HG03196 (cell line): ENCODE measurements at regions not wholly inside any gene's neighbourhood (a gene's known extent, or its start where the extent isn't known, plus 50 kb on each side); places are given as distances from the start of the nearest gene placed in this dataset.
"Not testable (repeated sequence)": the region's sequence is repeated elsewhere in the genome, so short reads cannot be mapped to it uniquely, and the experiment has no call there.

Experiments
- ATAC-seq: cut with Tn5 transposase; IDR thresholded peaks from one replicate; pipeline ENCODE4 v1.9.1; 2021; ENCODE audit not compliant: unreplicated experiment

DNA sequence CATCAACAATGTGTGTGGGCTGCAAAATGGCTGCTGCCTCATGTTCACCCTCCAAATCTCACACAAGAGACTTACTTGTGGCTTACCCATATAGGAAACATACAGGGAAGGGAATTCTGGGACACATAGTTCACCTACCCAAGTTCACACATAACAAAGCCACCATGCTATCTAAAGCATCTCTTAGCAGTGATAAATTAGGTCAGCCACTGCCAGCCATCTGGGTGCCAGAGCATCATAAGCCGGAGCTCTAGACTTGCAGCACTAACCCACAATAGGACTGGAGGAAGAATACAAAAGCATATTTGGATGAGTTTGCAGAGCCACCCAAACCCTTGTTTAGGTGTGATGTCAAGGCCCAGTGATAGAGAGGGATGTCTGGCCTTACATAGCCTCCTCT, 321.7 kb downstream of the SEC16B start:
- ATAC-seq, result no peak

DNA sequence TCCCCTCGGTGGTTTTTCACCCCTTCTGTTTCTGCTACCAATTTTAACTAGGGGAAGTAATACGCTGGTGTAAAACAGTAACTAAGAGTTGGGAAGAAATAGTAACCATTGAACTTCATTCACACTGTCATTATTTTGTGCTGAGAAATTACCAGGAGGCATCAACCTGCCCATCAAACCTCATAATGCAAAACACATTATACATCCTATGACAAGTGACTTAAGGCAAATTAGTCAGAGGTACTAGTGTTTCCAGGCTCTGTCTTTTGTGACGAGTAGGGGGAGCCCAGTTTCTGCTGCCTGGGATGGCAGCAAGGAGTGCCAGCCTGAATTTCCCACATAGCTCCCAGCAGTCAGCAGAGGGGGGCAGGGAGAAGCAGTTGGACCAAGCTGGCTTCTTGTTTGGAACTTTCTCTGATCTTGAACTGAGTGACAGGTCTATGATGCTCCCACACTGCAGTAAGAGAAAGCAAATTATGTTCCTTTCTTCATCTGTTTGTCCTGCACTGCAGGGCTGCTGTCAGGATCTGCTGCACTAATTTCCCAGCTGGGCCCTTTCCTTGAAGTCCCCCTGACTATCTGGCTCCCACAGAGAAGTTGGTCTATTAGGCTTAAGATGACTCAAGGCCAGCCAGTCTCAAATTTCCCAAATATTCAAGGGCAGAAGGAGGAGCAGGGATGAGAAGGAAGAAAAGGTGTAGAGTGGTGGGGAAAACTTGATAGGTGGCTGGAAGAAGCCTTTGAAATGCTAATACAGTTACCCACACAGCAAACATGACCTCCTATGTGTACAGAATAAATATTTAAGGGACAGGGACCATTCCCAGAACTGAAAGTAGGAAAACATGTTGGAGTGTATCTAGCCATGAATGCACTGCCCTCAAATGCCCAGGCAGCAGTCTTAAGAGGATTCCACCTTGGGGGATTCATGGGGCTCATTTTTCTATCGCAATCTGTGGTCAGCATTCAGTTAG, 322.8 kb downstream of the SEC16B start:
- ATAC-seq, result no peak

DNA sequence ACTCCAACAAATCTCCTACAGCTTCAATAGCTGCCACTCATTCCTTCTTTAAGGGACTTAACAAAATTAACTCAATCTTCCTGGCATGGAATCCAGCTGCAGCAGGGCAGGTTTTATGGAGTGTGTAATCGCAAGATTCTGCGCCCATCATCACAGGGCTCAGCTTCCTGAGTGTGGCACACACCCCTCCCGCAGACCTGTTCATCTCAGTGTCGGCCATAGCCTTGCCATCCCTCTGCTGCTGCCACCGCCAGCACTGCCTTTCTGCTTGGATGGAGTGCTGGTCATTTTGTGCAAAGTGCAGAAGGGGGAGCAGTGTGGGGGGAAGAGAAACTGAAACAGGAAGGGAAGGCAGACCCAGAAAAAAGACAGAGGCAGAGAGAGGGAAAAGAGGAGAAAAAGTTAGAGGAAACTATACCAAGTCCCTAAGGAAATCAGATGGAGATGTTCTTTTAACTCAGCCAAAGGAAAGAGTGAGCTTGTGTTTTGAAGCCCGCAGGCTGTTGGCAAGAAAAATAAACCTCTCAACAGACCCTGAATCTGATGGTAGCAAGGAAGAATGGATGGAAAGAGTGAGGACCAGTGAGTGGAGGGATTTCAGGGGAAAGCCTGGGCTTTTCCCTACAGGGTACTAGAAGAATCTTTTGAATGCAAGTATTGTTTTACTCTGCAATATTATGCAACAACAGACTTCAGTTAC, 324.2 kb downstream of the SEC16B start:
- ATAC-seq, result no peak

DNA sequence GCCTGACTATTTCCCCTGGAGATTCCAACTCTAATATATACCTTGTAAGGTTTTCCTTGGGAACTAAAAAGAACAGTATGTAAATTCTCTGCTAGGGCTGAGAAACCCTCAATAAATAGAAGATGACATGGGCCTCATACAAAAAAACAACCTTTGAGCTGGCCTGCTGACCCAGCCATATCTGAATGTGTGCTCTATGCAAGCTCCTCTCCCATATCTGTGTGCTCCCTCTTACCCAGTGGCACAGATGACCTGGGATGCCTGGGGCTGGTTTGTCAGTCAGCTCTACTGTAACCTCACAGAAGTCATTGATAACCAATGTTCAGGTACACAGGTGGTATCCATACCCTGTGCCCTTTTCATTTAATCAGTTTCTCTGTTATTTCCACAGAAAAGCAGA, 329.2 kb downstream of the SEC16B start:
- no peak for ATAC-seq

DNA sequence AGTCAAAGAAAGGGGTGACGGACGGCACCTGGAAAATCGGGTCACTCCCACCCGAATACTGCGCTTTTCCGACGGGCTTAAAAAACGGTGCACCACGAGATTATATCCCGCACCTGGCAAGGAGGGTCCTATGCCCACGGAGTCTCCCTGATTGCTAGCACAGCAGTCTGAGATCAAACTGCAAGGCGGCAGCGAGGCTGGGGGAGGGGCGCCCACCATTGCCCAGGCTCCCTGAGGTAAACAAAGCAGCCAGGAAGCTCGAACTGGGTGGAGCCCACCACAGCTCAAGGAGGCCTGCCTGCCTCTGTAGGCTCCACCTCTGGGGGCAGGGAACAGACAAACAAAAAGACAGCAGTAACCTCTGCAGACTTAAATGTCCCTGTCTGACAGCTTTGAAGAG, 335.7 kb downstream of the SEC16B start:
- not testable (repeated sequence) for ATAC-seq

DNA sequence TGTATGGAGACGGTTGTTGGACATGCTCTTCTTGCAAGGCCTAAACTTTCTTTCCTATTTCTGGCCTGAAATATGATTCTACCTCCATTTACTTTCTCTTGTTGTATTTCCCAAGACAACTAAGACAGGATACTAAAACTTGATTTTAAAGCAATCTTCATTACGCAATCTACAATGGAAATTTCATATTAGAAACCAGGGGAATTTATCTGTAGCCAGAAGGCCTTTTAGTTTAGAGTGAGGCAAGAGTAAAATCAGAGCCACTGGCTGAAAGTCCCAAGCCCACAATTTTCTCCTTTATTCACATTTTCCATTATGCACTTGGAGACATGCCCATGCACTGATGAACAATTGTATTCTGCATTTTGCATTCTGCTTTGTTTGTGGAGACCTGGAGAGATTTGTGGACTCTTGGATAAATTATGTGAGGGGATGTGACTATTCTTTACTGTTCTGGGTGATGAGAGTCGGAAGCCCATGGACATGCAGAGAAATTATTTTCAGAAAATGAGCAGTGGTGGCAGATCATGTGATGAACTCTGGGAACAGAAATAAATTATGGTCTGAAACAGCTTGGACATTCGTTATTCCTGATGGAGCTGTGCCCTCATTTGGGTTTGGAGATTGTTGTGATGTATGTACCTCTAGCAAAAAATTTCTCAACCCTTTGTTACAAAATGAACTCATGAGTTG, 336.8 kb downstream of the SEC16B start:
- no peak for ATAC-seq

DNA sequence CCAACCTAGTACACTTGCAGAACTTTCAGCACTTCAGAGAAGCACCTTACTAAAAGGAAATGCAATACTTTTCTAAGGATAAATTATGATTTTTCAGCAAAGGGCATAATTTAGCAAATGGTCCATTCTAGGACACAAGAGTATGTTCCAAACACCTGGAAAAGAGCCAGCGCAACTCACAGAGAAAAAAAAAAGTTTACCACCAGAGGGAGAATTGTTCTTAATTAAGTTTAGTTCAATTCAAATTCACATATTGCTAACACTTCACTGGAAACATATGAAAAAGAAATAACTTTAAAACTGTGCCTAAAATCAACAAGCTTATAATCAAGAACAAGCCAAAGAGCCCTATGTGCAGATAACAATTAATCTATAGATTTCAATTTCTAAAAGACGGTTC, 338.1 kb downstream of the SEC16B start:
- ATAC-seq, result no peak

DNA sequence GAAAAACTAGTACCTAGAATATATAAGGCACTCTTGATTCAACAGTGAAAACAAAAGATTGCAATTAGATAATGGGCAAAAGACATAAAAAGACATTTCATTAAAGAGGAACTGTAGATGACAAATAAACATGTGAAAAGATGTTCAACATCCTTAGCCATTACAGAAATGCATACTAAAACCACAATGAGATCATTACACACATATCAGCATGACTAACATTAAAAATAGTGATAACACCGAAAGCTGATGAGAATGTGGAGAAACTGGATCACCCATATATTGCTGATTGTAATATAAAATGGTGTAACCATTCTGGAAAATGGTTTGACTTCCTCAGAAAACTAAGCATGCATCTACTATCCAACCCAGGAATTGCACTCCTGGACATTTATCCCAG, 340.3 kb downstream of the SEC16B start:
- ATAC-seq, result no peak

DNA sequence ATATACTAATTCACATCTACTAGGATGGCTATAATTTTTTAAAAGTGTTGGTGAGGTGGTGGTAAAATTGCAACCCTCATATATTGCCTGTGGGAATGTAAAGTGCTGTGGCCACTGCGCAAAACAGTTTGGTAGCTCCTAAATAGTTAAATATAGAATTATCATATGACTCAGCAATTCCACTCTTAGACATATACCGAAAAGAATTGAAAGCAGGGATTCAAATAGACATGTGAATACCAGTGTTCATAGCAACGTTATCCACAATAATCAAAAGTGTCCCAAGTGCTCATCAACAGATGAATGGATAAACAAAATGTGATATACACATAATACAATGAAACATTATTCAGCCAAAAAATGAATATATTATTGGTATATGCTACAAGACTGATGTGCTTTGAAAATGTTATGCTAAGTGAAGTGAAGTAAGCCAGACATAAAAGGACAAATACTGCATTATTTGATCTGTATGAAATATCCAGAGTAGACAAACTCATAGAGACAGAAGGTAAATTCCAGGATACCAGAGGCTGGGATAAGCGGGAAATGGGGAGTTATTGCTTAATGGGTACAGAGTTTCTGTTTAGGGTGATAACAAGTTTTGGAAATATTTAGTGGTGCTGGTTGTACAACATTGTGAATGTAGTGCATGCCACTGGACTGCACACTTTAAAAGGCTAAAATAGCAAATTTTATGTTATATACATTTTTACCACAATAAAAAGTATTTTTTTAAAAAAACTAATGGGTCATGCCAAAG, 342.5 kb downstream of the SEC16B start:
- no peak for ATAC-seq

DNA sequence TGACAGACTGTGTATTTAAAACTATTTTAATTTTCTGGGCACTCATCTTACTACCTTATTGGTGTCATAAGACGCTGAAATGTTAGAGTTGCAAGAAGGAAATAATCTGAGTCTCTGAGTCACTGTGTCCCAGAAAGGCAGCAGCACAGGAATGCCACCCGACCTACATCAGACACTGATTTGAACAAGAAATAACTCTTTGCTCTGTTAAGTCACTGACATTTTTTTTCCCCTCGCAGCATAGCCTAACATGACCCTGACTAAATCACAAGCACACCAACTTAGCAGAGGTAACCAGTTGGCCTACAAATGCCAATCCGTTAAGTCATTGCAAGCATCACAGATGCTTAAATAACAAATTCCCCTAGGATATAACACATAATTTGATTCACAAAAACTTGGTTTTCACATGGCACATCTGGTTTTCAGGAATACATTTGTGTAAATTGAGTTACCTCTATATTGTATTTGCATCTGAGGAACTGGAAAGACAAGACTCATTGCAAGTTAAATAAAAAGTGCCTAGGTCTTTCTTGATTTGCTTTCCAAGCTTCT, 349.1 kb downstream of the SEC16B start:
- ATAC-seq, result no peak

DNA sequence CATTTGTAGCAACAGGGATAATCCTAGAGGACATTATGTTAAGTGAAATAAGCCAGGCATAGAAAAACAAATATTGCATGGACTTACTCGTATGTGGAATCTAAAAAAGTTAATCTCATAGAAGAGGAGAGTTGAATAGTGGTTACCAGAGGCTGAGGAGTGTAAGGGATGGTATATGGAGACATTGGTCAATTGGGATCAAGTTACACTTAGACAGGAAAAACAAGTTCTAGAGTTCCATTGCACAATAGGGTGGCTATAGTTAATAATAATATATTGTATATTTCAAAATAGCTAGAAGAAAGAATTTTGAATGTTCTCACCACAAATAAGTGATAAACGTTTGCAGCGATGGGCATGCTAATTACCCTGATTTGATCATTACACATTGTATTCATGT, 354.6 kb downstream of the SEC16B start:
- ATAC-seq, result no peak

DNA sequence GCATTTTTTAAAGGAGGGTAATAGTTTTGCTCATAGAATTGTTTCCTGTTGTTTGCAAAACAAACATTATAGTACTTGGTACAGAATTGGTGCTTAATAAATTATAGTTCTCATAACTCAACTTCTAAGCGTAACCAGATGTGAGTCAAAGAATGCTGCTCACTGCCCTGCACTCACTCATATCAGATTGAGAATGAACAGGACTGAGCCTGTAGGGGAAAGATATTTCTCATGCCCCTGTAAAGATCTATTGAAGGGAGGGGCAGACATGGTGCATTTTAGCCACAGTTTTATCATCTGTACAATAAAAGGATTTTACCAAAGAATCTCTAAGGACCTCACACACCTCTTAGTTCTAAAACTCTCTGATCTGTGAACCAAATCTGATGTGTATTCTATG, 358.5 kb downstream of the SEC16B start:
- ATAC-seq, result no peak

DNA sequence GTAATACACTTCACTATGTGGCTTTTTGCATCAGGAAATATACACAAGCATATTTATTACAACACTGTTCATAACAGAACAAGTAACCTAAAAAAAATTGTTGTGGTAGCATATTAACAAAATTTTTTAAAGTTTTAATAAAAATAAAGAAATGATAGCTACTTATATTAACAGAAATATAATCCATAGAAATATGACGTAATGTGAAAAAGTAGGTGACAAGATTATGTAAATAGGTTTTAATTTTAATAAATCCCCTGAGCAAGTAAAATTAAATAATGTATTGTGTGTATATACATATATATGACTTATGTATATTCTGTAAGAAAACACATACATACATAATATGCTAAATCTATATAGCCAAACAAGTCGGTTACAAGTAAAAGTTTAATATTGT, 359.9 kb downstream of the SEC16B start:
- no peak for ATAC-seq

DNA sequence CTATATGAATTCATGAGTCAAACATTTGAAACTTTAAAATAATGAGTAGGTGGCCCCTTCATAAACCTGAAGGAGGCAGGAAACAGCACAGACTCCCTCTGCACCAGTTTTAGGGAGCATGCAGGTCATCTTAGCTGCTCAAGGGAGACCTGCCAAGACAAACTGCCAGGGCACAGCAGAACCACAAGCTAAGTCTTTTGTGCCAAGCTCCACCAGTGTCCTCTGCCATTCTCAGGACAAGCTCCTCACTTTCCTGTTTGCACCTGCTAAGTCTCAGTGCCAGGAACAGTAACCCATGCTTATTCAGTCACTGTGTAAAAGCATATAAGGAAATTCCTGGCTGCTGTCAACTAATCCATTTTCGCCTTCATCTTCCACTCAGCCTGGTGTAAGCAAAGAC, 368.9 kb downstream of the SEC16B start:
- ATAC-seq, result no peak

DNA sequence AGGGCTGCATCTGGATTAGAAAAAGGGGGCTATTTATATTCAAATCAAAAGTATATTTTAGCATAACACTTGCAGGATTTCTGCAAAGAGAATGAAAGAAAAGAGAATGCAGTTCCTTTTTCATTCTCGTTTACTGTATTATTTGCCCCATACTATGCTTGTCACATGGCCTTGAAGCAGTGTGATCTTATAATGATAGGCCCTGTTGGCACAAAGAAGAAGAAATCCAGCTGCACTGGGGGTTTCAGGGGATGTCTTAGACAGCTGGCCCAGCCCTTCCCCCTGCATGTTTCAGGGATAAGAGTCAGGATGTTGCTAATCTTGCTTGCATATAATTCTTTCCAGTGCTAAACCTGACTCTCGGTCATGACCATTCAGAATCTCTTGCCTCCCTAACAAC, 369.5 kb downstream of the SEC16B start:
- ATAC-seq, result no peak

DNA sequence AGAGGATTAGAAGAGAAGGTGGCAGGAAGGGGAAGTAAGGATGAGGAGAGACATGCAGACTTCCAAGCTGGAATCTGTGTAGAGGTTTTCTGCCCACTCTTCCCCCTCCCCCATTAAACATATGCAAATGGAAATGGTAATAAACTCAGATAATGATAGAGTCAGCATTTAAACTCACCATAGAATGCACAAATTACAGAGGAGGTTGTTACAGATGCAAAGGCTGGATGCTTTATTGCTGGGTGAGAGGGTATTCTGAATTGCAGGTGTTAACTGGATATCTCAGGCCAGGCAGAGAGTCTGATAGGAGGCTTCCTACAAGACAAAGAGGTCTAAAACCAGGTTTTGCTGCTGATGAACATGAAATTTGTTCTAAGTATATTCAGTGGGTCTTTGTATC, 372.5 kb downstream of the SEC16B start:
- no peak for ATAC-seq

DNA sequence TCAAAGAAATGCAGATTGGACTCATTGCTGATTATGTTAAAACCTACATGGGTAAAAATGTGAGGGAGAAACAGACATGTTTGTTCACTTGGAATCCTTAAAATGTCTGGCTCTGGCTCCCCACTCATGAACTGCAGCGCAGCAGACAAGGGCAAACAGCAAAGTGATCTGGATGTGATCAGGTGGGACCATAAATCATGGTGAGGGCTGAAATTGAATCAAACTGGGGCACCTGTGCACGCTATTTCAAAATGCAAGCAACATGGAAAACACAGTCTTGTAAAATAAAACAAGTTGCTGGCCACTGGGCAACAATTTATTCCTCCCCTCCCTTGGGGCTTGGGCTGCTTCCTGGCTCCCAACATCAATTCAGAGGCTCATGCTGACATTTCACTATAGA, 373.4 kb downstream of the SEC16B start:
- no peak for ATAC-seq

DNA sequence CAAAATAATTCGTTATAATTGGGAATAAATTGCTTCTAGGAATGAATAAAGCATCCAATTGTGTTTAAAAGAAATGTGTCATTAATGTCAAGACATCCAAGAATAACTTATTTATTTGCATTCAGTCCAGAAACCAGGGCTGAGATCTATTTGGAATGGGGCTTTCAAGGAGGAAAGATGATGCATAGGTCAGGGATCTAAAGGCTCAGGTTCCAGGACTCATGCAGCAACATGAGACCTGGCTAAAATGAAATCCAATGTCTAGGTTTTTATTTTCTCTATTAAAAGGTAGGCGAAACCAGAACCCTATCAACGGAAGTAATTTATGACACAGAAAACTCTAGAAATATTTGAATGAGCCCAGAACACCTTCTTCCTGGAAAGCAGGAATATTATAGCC, 376.8 kb downstream of the SEC16B start:
- no peak for ATAC-seq

DNA sequence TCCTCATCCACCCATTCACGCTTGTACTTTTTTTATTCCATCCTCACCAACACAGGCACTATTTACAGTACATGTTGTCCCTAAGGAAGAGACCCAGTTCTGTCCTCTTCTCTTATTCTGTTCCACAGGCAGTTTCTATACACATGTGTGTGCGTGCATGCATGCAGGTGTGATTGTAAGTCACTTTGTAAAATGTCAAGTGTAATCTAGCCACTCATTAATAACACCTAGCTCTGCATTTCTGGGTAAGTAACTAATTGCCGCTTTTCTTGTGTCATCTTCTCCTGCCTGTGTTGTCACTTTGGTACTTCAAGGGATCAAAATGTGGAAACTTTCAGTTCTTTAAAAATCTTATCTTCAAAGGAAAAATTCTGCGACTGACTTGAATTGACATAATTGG, 377.2 kb downstream of the SEC16B start:
- ATAC-seq, result no peak

DNA sequence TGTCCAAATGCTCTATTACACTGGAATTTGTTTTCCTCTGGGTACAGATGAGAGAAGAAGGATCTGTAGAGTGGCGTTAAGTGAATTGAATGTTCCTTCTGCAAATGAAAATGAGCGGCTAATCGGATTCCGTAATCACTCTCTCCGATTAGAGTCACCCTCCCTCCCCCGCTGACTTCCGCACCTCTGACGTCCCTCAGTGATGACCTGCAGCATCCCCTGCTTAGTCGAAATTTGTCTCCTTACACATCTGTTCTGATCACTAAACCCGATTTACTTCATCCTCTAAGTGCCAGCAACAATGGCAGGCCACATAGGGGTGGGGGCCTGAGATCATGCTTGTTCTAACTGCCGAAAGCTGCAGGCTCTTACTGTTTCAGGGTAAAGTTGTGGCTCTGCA, 378.7 kb downstream of the SEC16B start:
- no peak for ATAC-seq

DNA sequence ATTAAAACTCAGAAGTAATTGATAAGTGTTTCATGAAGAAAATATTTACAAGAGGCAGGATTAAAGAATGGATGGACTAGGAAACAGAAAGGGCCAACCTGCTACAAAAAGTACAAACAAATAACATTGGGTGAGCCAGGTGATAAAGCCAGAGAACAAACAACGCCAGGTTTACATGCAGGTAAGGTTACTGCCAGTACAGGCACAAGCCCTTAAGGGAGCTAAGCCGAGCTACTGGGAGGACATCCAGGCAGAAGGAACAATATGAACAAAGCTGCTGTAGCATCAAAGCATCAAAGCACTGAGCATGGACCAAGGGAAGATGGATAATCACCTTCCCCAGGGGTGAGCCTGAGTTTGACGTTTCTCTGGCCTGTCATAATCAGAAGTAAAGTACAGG, 380.7 kb downstream of the SEC16B start:
- ATAC-seq, result no peak
